Stimulated activated CD4-positive, alpha-beta T cell treated with anti-CD3 and anti-CD28 coated beads, Interleukin-4, amount 100 ng/mL, for 48 hours (primary cell): ENCODE measurements at regions not wholly inside any gene's neighbourhood (a gene's known extent, or its start where the extent isn't known, plus 50 kb on each side); places are given as distances from the start of the nearest gene placed in this dataset.

Experiments
- DNase-seq, 2 donors: peaks; one replicate each; pipeline ENCODE4 v3.0.0-alpha.2; 2020; ENCODE audit warnings: low read depth in 2 of 2

DNA sequence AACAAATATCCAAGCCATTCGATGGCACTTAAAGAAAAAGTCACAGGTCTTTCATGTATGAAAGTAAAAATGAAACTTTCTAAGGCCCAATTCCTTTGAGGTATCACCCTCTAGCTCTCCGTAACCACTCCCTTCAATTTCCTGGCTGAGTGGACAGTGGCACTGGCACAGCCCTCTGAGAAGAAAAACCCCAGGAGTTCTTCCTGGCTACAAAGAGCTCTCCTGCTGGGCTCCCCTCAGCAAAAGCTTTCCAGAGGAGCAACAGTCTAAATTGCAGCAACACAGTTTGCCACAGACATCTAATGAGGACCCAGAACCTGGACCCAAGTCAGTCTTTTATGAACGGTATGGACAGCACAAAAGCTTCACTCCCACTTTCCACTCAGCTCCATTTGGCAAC is 71.8 kb downstream of the FUNDC1 start:
- no peak for DNase-seq

GRCh38 chrX:44462850-44463249 is 79.8 kb downstream of the FUNDC1 start:
- no peak for DNase-seq

DNA sequence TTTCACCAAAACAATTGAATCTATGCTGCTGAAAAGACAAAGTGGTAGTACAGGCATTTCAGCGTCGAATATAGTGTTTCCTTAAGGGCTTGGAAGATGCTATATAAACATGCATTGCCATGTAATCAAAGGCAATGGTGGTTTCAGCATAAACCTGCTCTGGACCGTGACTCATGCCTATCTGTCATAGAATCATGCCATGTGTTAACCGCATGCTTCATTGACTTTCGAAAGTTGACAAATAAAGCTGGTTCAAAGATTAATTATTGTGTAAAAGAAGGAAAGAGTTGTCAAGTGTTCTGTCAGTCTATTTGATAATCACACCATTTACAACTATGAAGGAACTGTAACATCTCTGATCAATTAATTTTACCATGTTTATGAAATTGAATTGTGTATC is 83.2 kb downstream of the FUNDC1 start:
- no peak for DNase-seq

DNA sequence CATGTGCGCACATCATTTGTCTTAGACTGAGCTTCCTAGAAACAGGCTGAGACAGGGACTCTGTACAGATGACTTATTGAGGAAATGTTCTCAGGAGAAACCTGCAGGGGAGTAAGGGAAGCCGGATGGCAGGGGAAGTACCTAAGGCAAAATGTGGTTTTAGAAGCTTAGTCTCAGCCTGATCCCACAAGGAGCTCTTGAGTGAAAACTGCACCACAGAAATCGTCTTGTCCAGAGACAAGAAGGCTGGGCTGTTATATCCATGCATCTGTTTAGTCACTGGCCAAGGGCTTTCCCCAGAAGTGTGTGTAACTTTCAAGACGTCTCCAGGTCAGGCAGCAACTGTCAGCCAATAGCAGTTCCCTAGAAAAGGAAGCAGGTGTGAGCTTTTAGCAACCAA is 86.0 kb downstream of the FUNDC1 start:
- DNase-seq, result no peak

DNA sequence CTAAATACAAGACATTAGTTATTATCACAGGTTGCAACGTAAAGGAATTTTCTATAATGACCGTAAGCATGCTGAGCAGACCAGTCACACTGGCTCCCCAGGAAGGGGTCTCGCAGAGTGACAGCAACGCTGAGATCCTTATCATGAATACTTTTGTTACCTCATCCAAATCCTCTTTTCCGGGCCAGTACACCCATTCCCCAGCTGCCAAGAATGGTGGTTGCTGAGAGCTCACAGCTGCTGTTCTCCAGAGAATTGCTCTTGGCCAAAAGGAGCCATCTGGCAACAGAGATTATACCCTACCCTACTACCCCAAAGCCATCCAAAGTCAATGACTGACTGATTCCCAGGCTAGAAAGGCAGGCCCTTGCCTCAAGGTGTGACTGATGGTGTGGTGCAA is 91.6 kb downstream of the FUNDC1 start:
- no peak for DNase-seq

DNA sequence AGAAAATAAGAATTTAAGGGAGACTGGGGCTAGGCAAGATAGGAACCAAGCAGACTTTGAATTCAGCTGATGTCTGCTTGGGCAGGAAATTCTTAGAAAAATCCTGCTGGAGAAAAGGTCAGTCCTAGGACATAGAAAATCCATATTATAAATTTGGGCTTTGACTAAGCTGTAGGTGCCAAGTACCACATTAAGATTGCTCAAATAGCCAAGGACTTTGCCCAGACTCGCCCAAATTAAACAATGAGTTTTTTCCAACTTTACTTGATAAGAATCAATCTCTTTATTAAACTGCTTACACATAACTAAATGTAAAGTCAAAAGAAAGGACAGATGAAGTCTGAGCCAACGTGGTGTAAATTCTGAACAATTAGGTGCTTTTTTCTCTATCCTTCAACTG is 95.4 kb downstream of the FUNDC1 start:
- no peak for DNase-seq

DNA sequence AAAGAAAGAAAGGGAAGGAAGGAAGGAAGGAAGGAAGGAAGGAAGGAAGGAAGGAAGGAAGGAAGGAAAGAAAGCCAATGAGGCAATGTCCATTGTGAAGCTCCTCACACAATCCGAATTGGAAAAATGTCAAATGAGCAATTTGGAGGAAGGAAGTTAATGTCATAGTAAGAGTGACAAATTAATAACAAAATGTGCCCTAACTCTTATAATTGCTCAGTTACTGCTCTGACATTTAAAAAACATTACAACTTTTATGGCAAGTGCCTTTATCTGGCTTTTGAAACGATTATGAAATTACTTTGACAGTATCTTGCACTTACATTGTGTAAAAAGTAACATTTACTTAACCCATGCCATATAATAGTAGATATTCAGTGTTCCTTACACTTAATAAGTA is 96.5 kb upstream of the EFHC2 start:
- no peak for DNase-seq

DNA sequence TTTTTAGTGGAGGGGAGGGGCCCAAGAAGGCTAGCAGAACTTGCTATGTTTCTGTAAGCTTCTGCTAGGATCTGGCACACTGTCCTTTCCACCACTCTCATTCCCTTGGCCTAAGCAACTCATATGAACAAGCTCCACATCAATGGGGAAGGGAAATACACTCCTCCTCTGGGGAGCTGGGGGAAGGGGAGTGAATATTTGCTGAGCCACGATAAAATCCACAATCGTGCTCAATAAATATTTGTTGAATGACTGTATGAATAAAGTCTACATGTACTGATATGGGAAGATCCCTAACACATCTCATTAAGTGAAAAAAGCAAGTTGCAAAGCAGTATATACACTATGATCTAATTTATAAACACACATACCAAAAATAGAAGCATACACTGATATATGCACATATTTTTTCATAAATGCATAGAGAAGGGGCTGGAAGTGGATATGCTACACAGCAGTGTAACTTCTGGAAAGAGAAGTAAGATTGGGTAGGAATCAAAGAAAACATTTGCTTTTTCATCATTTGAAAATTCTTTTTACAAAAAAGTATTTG is 95.8 kb upstream of the EFHC2 start:
- DNase-seq, result no peak

DNA sequence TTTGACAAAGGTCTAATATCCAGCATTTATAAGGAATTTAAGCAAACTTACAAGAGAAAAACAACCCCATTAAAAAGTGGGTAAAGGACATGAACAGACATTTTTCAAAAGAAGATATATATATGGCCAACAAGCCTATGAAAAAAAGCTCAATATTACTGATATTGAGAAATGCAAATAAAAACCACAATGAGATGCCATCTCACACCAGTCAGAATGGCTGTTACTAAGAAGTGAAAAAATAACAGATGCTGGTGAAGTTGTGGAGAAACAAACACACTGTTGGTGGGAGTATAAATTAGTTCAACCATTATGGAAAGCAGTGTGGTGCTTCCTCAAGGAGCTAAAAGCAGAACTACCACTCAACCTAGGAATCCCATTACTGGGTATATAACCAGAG is 91.6 kb upstream of the EFHC2 start:
- no peak for DNase-seq

GRCh38 chrX:44433556-44433955 is 90.1 kb upstream of the EFHC2 start:
- DNase-seq, result no peak

- no peak for DNase-seq
These were observed 89.2 kb upstream of the EFHC2 start for GRCh38 chrX:44432641-44433040.

DNA sequence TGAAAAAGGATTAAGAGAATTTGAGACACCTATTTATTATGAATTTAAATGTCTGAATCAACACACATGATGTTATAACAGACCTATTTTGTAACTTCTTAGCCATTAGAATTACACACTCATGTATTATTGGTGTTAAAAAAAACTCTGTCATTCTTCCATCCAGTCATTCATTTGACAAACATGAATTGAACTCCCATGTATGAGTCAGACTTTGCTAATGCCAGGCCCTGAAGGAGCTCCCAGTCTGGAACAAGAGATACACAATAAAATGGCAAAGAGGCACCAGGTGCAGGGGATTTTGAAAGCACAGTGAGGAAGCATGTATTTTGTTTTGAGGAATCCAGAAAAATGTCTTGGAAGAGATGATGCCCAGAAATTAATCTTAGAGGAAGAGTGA is 87.7 kb upstream of the EFHC2 start:
- DNase-seq, result no peak

DNA sequence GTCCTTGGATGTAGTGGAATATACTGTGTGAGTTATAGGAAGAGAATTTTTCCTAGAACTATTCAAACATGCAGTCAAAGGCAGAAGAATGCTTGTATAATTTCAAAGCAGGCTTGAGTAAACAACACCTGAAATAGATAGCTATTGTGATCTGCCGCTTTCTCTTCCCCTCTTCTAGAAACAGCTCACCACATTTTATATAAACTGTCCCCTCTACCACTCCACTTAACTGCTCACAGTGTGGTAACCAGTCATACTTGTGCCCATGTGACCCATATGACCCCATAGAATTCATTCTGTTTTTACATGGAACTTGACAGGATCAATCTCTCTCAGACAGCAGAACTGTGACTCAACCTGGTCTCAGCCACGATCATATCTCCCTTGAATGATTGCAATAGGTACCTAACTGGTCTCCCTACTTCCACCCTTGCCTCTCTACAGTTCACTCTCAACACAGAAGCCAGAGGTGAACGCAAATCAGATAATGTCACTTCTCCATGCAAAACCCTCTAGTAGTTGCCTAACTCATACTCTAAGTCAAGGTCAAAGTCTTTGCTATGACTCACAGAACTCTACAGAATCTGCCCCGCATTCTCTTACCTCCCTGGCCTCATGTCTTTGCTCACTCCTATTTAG is 85.6 kb upstream of the EFHC2 start:
- DNase-seq, result no peak

DNA sequence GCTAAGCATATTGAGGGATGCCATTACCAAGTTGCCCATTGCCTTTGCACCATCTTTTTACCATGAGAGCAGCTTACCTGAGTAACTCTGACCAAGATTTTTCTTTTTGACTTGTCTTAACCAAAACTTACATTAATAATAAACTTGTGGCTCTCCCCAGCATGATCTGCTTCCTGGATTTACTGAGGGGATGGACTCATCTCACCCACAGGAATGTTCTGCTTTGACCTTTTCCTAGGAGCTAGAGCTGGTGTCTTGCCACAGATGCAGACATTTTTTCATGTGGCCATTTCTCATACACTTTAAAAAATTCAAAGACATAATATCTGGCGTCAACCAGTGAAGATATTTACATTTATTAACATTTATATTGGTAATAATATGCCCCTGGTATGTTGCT is 79.2 kb upstream of the EFHC2 start:
- DNase-seq, result no peak

GRCh38 chrX:44415639-44416386 is 72.3 kb upstream of the EFHC2 start:
- DNase-seq, result no peak

DNA sequence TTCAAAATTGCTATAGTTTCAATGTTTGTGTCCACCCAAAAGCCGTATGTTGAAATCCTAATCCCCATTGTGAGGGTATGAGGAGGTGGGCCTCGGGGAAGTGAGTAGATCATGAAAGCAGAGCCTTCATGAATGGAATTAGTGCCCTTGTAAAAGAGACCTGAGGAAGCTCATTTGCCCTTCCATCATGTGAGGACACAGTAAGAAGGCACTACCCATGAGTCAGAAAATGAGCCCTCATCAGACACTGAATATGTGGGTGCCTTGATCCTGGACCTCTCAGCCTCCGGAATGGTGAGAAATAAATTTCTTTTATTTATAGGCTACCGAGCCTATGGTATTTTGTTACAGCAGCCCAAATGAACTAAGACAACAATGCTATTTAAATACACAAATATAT is 57.7 kb upstream of the EFHC2 start:
- no peak for DNase-seq

GRCh38 chrX:44400588-44400987 is 57.1 kb upstream of the EFHC2 start:
- DNase-seq, result peak; percentile 15 to 26

DNA sequence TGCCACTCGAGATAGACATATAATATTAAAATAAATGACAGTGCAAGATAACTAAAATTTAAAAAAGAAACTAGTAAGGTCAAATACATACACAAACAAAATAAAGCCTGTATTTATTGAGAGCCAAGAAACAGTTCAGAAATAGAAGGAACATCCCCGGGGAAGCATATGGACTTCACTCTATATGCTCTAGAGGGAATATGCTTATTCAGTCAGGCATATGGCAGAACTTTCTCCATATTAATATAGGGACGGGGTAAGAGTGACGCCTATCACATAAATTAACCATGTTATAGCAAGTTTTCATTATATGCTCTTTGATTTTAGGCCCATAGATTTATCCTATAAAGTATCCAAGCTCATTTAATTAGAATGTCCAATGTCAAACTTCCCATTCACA is 56.7 kb upstream of the EFHC2 start:
- no peak for DNase-seq
